Activated CD8-positive, alpha-beta T cell treated with anti-CD3 and anti-CD28 coated beads for 36 hours (primary cell): ENCODE measurements at regions not wholly inside any gene's neighbourhood (a gene's known extent, or its start where the extent isn't known, plus 50 kb on each side); places are given as distances from the start of the nearest gene placed in this dataset.
A peak's percentile ranks its signal among the peaks of the same experiment; 100 is the strongest.

Source experiments
- ATAC-seq: fragments of 200-7000 bp; cut with Tn5 transposase; one replicate; pipeline ENCODE4 v1.10.0; 2021; ENCODE audit warnings: mild to moderate bottlenecking, moderate library complexity
- CTCF ChIA-PET: fragments of 350-600 bp; sonication (Branson Sonifier 250); formaldehyde crosslinking; loops from one replicate; lab custom pipeline; 2021; ENCODE audit warnings: antibody characterized with exemption; lab: Charles Lee
- POLR2A ChIA-PET: fragments of 350-600 bp; sonication (Branson Sonifier 250); formaldehyde crosslinking; loops from one replicate; lab custom pipeline; 2021; ENCODE audit warnings: antibody characterized with exemption; lab: Charles Lee
- DNase-seq: peaks from one replicate; pipeline ENCODE4 v3.0.0-alpha.2; 2020
- H3K27ac Mint-ChIP-seq: one replicate; pipeline ENCODE4 v1.8.0; 2021; ENCODE audit warnings: mild to moderate bottlenecking, mixed read lengths
- H3K27me3 Mint-ChIP-seq: one replicate; pipeline ENCODE4 v1.8.0; 2021; ENCODE audit warnings: mixed read lengths
- H3K36me3 Mint-ChIP-seq: one replicate; pipeline ENCODE4 v1.8.0; 2021; ENCODE audit warnings: low read depth, mixed read lengths
- H3K4me1 Mint-ChIP-seq: one replicate; pipeline ENCODE4 v1.8.0; 2021; ENCODE audit warnings: low read depth, mixed read lengths
- H3K4me3 Mint-ChIP-seq: one replicate; pipeline ENCODE4 v1.8.0; 2021; ENCODE audit warnings: mild to moderate bottlenecking, moderate library complexity, mixed read lengths
- H3K9me3 Mint-ChIP-seq: one replicate; pipeline ENCODE4 v1.8.0; 2021; ENCODE audit warnings: mixed read lengths
- intact Hi-C: fragments of 100-400 bp; cut with micrococcal nuclease; formaldehyde crosslinking; loops from one replicate; pipeline ENCODE4 v1.10.0; 2022
- TF ChIP-seq, protein P1 (sequence below): fragments of 200-600 bp; IDR thresholded peaks from one replicate; pipeline ENCODE4 v1.8.0; 2022; ENCODE audit warnings: antibody characterized with exemption, mild to moderate bottlenecking

DNA sequence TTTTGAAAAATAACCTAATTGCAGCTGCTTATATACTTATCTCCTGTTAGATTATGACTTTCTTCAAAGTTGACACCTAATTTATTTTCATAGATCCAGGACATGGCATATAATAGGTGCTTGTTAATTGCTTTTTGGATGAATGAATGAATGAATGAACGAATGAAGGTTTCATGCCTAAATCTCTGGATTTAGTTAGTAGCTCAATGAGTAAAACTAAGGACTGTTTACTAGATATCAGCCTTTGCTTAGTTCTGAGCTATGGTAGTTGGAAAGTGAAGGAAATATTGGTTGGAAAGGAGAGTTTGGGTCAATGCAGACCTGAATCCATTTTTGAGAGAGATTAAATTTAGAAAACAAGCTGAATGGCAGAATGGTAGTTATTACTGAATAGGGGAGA lies 160.4 kb upstream of the SGO1 start:
- Mint-ChIP-seq H3K27me3 (no peaks in the 10 kb centered on the region), H3K4me3 (no peak overlapping the region), H3K27ac (no peak overlapping the region), H3K4me1 (peaks cover 5% of the 10 kb centered on the region), H3K36me3 (no peaks in the 10 kb centered on the region), H3K9me3 (no peaks in the 10 kb centered on the region)
- TF ChIP-seq, protein P1, sequence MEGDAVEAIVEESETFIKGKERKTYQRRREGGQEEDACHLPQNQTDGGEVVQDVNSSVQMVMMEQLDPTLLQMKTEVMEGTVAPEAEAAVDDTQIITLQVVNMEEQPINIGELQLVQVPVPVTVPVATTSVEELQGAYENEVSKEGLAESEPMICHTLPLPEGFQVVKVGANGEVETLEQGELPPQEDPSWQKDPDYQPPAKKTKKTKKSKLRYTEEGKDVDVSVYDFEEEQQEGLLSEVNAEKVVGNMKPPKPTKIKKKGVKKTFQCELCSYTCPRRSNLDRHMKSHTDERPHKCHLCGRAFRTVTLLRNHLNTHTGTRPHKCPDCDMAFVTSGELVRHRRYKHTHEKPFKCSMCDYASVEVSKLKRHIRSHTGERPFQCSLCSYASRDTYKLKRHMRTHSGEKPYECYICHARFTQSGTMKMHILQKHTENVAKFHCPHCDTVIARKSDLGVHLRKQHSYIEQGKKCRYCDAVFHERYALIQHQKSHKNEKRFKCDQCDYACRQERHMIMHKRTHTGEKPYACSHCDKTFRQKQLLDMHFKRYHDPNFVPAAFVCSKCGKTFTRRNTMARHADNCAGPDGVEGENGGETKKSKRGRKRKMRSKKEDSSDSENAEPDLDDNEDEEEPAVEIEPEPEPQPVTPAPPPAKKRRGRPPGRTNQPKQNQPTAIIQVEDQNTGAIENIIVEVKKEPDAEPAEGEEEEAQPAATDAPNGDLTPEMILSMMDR, result no peak
- ATAC-seq, result no peak
- no peak for DNase-seq
- ChIA-PET POLR2A (no interaction called here), CTCF (interaction anchor here (0.7 kb wide), 1 partner anchor 460 kb away, joined by 3 read pairs; no protein-coding TSS in a partner anchor)
- intact Hi-C loops, result no loop called here

DNA sequence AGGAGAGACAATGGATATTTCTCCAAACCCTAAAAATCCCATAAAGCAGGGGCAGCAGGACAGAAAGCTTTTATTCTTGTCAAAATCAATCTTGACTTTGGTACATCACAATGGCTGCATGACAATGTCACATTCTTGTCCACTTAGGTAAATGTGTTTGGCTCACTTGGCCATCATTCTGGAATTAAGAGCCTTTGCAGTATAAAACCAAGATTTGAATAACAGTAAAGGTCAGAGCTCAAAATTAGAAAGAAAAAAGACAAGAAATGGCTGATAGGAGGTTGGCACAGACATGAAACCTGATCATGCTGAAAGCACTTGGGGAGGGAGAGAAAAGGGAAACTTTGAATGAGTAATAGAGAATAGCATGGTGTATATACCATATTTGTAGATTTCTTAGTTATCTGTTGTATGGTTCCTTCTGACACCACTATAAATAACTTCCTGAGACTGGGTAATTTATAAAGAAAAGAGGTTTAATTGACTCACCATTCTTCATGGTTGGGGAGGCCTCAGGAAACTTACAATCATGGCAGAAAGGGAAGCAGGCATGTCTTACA lies 158.5 kb upstream of the SGO1 start:
- H3K27me3 Mint-ChIP-seq, result no peaks in the 10 kb centered on the region
- DNase-seq (no peak), ATAC-seq (peak; percentile 47)
- POLR2A ChIA-PET, result no interaction called here
- no peaks in the 10 kb centered on the region for H3K36me3 Mint-ChIP-seq
- CTCF ChIA-PET, result no interaction called here
- peaks cover 5% of the 10 kb centered on the region for H3K4me1 Mint-ChIP-seq
- no peaks in the 10 kb centered on the region for H3K9me3 Mint-ChIP-seq
- intact Hi-C loops, result no loop called here
- H3K4me3 Mint-ChIP-seq, result no peak overlapping the region
- H3K27ac Mint-ChIP-seq, result no peak overlapping the region
- TF ChIP-seq, protein P1, result no peak

DNA sequence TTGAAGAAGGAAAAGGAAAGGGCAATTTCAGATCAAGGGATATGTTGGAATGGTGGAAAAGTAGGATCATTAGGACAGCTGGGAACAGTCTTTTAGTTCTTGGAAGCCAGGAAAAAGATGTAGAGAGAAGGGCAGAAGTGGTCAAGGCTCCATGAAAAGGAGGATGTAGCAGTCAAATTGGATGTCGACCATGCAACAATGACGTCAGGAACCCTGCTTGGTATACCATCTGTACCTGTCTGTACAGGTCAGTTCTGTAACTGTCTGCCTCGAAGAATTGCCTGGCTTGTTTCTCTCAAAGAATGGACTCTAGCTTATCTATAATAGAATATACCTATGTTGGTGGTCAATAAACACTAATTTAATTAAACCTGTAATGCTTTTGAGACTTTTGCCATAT lies 157.8 kb upstream of the SGO1 start:
- no peak overlapping the region for H3K4me3 Mint-ChIP-seq
- intact Hi-C loops, result no loop called here
- no peak for ATAC-seq
- CTCF ChIA-PET, result no interaction called here
- H3K36me3 Mint-ChIP-seq, result no peaks in the 10 kb centered on the region
- H3K9me3 Mint-ChIP-seq, result no peaks in the 10 kb centered on the region
- DNase-seq, result no peak
- POLR2A ChIA-PET, result no interaction called here
- peaks cover 5% of the 10 kb centered on the region for H3K4me1 Mint-ChIP-seq
- H3K27me3 Mint-ChIP-seq, result no peaks in the 10 kb centered on the region
- no peak overlapping the region for H3K27ac Mint-ChIP-seq
- TF ChIP-seq, protein P1, result no peak

DNA sequence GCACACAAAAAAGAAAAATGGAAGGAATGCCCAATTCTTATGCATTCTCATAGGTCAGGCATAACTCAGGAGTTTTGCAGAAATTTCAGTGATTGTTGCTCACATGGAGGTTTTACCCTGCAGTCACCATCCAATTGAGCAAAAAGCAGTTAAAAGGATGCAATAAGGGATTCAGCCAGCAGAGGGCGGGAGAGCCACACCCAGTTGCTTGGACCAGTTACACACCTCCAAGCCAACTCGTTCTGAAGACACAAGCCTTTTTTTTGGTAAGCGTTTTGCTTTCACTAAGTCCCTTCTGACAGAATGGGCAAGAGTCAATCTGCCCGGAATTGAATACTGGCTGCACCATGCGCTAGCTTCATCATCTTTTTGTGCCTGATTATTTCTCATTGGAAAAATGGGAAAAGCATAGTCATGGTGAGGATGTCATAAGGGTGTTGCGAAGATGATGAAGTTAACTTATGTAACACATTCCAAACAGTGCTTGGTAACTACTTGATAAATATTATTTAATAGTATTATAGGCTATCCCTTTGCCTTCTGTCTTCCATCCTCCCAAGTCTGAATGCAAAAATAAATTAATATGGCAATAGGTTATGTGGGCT lies 154.4 kb upstream of the SGO1 start:
- no peaks in the 10 kb centered on the region for H3K36me3 Mint-ChIP-seq
- H3K27ac Mint-ChIP-seq, result no peak overlapping the region
- intact Hi-C loops, result no loop called here
- CTCF ChIA-PET, result interaction anchor here (0.8 to 2.3 kb wide), 4 partner anchors 9 to 557 kb away, joined by 3 to 7 read pairs (median 4); no protein-coding TSS in a partner anchor
- DNase-seq (peak; percentile 83), ATAC-seq (peak; percentile 79)
- no peak overlapping the region for H3K4me3 Mint-ChIP-seq
- TF ChIP-seq, protein P1, result peak; percentile 86
- no peaks in the 10 kb centered on the region for H3K9me3 Mint-ChIP-seq
- no peaks in the 10 kb centered on the region for H3K27me3 Mint-ChIP-seq
- peaks cover 5% of the 10 kb centered on the region for H3K4me1 Mint-ChIP-seq
- POLR2A ChIA-PET, result no interaction called here

DNA sequence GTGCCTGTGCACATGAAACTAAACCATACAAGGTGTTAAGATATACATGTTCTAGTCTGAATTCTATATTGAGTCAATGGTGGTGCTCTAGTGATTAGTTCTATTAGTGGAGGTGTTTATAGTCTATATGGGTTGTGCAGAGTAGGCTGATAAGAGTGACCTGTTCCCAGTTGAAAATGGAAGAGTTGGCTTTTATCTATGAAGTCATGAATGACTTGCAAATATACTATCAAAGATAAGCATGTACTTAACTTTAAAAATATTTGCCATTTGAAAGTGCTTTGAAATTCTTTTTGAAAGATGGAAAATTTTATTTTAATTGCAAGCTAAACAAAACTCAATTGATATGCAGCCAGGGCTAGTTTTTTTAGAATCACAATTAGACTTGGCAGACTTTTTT lies 150.6 kb upstream of the SGO1 start:
- no peak for ATAC-seq
- no peak overlapping the region for H3K27ac Mint-ChIP-seq
- no peak overlapping the region for H3K4me3 Mint-ChIP-seq
- H3K36me3 Mint-ChIP-seq, result no peaks in the 10 kb centered on the region
- no peaks in the 10 kb centered on the region for H3K27me3 Mint-ChIP-seq
- TF ChIP-seq, protein P1, result no peak
- CTCF ChIA-PET, result interaction anchor here (0.6 kb wide), 1 partner anchor 179 kb away, joined by 3 read pairs; no protein-coding TSS in a partner anchor
- no peaks in the 10 kb centered on the region for H3K9me3 Mint-ChIP-seq
- DNase-seq, result no peak
- intact Hi-C loops, result no loop called here
- POLR2A ChIA-PET, result no interaction called here
- no peaks in the 10 kb centered on the region for H3K4me1 Mint-ChIP-seq
